GM10266 (cell line): ENCODE measurements at regions not wholly inside any gene's neighbourhood (a gene's known extent, or its start where the extent isn't known, plus 50 kb on each side); places are given as distances from the start of the nearest gene placed in this dataset.

ENCODE experiments used
- DNase-seq: peaks from one replicate; pipeline ENCODE4 v3.0.0; 2012; ENCODE audit errors: extremely low spot score
- TF ChIP-seq, protein P1 (sequence below): IDR thresholded peaks from 2 replicates; pipeline ENCODE4 v1.5.1; 2012; ENCODE audit warnings: mild to moderate bottlenecking, low read depth; ENCODE audit not compliant: control insufficient read depth, insufficient read depth; ENCODE audit errors: missing control alignments

DNA sequence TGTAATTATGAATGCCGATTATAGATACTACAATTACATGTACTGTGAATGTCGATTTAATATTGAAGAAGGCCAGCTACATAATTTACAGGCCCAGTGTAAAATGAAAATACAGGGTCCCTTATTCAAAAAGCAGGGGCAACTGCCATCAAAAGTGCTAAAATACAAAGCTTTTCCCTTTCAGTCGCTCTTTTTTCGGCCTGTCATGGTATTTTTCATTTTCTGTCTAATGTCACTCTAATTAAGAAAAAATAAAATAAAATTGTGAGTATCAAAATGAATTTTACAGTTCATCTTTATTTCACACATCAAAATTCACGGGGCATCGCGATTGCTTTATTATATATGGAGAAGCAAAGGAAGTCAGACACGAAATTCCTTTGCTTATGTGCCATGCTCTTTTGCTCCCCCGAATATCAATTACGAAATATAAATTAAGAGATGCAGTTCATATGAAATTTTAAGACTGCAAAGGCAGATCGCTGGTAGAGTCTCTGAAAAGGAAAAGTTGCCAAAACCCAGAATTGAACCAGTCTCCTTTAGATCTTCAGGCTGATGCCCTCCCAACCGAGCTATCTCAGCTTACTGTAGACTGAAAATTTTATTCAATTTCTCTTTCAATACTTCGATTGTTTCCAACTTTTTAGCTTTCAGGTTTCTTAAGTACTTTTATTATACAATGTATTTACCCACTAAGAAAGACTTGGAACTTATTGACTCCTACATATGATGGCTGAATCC, 197.0 kb downstream of the TRIM27 start:
- TF ChIP-seq, protein P1, sequence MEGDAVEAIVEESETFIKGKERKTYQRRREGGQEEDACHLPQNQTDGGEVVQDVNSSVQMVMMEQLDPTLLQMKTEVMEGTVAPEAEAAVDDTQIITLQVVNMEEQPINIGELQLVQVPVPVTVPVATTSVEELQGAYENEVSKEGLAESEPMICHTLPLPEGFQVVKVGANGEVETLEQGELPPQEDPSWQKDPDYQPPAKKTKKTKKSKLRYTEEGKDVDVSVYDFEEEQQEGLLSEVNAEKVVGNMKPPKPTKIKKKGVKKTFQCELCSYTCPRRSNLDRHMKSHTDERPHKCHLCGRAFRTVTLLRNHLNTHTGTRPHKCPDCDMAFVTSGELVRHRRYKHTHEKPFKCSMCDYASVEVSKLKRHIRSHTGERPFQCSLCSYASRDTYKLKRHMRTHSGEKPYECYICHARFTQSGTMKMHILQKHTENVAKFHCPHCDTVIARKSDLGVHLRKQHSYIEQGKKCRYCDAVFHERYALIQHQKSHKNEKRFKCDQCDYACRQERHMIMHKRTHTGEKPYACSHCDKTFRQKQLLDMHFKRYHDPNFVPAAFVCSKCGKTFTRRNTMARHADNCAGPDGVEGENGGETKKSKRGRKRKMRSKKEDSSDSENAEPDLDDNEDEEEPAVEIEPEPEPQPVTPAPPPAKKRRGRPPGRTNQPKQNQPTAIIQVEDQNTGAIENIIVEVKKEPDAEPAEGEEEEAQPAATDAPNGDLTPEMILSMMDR = no peak
- DNase-seq = no peak

DNA sequence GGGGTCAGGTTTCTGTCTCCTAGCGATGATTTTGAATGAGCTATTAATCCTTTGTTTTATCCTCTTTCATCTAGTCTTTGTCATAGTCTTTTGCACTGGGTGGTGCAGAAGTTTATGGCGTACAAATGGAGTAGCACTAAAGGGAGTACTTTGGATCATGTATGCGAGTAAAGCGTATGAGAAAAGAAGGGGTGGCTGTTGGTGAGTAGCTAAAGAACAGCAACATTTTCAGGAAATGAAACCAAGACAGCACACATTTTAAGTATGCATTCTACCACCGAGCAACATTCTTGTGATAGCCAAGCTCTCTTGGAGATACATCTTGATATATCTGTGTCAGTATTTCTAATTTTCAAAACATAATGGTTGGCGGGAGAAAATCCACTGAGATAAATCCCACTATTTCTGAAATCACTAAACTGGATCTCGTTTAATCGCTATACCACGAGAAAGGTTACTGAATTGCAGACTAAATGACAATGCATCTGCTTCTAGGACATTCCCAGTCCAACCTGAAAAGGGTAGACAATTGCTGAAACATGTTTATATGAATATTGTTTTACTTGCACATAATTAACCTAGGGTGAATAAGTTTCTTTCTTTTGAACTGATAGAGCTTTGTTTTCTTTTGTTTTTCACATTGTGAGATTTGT, 196.1 kb downstream of the TRIM27 start:
- DNase-seq = no peak
- TF ChIP-seq, protein P1 = no peak

DNA sequence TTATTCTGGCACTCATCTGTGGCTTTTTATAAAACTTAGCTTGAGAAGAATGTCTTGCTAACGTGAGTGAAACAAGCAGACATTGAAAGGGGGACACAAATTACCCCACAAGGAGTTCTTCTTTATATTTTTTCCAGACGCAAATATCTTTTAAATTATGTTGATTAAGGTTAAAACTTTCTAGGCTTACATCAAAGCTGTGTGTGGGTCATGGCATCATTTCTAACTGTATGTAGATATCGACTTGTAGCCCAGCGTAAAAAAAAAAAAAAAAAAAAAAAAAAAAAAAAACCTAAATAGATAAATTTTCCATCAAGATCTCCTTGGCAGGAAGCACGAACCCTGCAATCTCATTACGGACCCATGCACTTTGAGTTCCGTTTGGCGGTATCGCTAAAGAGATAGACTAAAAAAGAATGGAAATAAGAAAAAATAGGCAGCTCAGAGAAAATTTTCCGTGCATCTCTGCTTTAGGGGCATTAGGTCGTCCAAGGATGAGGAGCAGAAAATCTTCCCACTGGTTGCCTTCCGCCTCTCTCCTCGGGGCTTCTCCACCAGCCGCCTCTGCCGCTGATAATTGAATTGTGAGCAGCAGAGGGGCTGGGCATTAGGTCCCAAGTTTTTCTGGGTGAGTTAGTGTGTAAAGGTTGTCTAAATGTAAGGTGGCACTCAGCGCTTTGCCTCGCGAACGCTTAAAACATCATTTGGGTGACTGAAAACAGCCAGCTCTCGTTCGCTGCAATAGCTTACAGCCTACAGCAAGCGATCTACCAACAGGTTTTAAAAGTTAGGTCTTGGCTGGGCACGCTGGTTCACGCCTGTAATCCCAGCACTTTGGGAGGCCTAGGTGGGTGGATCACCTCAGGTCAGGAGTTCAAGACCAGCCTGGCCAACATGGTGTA, 194.0 kb downstream of the TRIM27 start:
- no peak for DNase-seq
- TF ChIP-seq, protein P1 = no peak

DNA sequence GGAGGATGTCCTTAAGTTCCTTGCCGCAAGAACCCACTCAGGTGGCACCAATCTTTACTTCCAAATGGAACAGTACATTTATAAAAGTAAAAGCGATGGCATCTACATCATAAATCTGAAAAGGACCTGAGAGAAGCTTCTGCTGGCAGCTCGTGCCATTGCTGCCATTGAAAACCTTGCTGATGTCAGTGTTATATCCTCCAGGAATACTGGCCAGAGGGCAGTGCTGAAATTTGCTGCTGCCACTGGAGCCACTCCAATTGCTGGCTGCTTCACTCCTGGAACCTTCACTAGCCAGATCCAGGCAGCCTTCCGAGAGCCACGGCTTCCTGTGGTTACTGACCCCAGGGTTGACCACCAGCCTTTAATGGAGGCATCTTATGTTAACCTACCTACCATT, 191.7 kb downstream of the TRIM27 start:
- DNase-seq = no peak
- TF ChIP-seq, protein P1 = no peak

DNA sequence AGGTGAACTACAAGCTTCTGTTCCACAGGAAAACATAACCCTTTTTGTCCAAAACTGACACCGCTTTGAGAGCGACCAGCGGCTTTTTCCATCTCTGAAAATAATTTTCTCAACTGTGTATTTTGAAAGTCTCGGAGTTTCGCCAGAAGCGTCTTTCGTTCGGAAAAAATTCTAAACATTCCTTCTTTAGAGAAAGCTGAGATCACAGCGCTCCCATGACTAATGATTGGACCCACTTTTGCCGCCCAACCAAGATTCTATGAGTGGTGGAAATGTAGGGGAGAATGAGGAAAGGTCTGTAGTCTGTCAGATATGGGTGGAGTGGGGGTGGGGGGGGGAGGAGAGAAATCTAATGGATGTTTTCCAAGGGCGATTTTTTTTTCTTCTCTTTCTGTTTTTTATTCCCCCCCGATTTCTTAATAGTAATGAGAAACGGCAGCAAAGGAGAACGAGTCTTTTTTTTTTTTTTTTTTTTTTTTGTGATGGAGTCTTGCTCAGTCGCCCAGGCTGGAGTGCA, 189.3 kb downstream of the TRIM27 start:
- no peak for DNase-seq
- TF ChIP-seq, protein P1 = no peak

DNA sequence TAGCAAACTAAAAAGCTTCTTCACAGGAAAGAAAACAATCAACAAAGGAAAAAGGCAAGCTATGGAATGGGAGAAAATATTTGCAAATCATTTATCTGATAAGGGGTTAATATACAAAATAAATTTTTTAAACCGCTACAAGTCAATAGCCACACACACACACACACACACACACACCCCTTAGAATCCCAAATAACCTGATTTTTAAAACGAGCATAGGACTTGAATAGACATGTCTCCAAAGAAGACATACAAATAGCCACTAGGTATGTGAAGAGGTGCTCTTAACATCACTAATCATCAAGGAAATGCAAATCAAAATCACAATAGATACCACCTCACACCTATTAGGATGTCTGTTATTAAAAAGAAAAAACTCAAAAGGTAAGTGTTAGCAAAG, 187.7 kb downstream of the TRIM27 start:
- TF ChIP-seq, protein P1 = no peak
- no peak for DNase-seq
